K562 (cell line): ENCODE measurements at regions not wholly inside any gene's neighbourhood (a gene's known extent, or its start where the extent isn't known, plus 50 kb on each side); places are given as distances from the start of the nearest gene placed in this dataset.

ENCODE experiments used
- ARNT ChIP-seq, 2 experiments: fragments of 450-650 bp; IDR thresholded peaks; 2 replicates each; pipeline ENCODE4 v1.6.1; 2016; ENCODE audit warnings: mild to moderate bottlenecking in 1 of 2
- EP300 ChIP-seq: IDR thresholded peaks from 2 replicates; pipeline ENCODE4 v1.6.1; 2012; ENCODE audit warnings: low read length, improper control_type of control experiment
- EZH2 ChIP-seq: IDR thresholded peaks from 2 replicates; pipeline ENCODE4 v1.6.1; 2012; ENCODE audit warnings: low read depth, mild to moderate bottlenecking, inconsistent platforms, low read length, borderline replicate concordance
- SIN3A ChIP-seq, 2 experiments: fragments of 150-350 bp in 1 of 2; IDR thresholded peaks; 2 replicates each; pipeline ENCODE4 v1.6.1; 2011 to 2016; ENCODE audit warnings: borderline replicate concordance in 2 of 2, low read depth in 2 of 2, low read length in 2 of 2, mild to moderate bottlenecking in 2 of 2, moderate library complexity in 2 of 2; ENCODE audit not compliant: control insufficient read depth in 1 of 2
- TF ChIP-seq, protein P1 (sequence below): sonication (generic); formaldehyde crosslinking; IDR thresholded peaks from 2 replicates; pipeline ENCODE4 v1.8.0; 2022; ENCODE audit warnings: missing genetic modification reagents, mild to moderate bottlenecking, borderline replicate concordance
- TF ChIP-seq, protein P2 (sequence below): fragments of 450-650 bp; IDR thresholded peaks from 2 replicates; pipeline ENCODE4 v1.6.1; 2016; ENCODE audit warnings: mild to moderate bottlenecking

DNA sequence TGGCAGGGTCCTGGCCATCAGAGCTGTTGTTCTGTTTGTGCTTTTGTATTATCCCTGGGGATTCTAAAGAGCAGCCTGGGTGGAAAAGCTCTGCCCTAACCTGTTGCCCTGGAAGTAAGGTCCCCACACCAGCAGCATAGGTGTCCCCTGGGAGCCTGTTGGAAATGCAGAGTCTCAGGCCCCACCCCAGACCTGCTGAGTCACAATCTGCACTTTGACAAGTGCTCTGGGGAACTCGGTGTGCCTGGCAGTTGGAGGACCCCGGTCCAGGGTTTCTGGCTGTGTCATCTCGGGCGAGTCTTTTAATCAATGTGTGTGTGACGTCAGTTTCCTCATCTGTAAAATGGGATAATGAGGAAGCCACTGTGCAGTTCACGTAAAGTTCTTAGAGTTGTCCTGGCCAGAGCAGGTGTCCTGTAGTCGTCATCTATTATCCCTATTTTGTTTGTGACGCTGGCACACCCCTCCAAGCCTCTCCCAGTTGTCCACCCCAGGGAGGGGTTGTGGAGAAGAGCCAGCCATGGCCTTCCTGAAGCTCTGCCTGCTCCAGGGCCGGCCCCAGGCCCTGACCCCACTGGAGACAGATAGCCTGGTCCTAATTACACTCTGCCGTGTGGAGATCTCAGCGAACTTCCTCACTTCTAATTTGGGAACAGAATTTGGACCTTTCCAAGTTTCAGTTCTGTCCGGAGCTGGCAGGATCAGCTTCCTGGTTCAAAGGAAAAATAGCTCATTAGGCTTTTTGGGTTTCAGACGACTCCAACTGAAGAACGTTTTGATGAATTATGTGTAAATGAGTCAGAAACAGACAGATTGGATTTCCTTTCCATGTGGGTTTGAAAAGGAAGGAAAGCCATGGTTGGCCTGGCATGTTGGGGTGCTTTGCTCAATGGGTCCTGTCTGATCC lies 295.7 kb upstream of the FOXF1 start:
- TF ChIP-seq ARNT (IDR thresholded peaks at IDR 0.05): no peak
- TF ChIP-seq, protein P1, sequence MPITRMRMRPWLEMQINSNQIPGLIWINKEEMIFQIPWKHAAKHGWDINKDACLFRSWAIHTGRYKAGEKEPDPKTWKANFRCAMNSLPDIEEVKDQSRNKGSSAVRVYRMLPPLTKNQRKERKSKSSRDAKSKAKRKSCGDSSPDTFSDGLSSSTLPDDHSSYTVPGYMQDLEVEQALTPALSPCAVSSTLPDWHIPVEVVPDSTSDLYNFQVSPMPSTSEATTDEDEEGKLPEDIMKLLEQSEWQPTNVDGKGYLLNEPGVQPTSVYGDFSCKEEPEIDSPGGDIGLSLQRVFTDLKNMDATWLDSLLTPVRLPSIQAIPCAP (CRISPR knock-in tag): no peak
- TF ChIP-seq SIN3A (IDR thresholded peaks at IDR 0.05; ENCODE audit: borderline replicate concordance in 2 of 2, control insufficient read depth in 1 of 2, low read depth in 2 of 2, low read length in 2 of 2): no peak
- no peak for TF ChIP-seq EP300
- TF ChIP-seq EZH2: no peak
- TF ChIP-seq, protein P2, sequence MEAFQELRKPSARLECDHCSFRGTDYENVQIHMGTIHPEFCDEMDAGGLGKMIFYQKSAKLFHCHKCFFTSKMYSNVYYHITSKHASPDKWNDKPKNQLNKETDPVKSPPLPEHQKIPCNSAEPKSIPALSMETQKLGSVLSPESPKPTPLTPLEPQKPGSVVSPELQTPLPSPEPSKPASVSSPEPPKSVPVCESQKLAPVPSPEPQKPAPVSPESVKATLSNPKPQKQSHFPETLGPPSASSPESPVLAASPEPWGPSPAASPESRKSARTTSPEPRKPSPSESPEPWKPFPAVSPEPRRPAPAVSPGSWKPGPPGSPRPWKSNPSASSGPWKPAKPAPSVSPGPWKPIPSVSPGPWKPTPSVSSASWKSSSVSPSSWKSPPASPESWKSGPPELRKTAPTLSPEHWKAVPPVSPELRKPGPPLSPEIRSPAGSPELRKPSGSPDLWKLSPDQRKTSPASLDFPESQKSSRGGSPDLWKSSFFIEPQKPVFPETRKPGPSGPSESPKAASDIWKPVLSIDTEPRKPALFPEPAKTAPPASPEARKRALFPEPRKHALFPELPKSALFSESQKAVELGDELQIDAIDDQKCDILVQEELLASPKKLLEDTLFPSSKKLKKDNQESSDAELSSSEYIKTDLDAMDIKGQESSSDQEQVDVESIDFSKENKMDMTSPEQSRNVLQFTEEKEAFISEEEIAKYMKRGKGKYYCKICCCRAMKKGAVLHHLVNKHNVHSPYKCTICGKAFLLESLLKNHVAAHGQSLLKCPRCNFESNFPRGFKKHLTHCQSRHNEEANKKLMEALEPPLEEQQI: no peak
